ENCODE measurements at regions not wholly inside any gene's neighbourhood (a gene's known extent, or its start where the extent isn't known, plus 50 kb on each side); places are given as distances from the start of the nearest gene placed in this dataset.

GRCh38 chr3:22225161-22225560, 474.2 kb upstream of the ZNF385D start (continued):
- no peak for TF ChIP-seq PATZ1 (CRISPR knock-in tag; IDR thresholded peaks at IDR 0.05; ENCODE audit: borderline replicate concordance)
- TF ChIP-seq SNAI2 (CRISPR knock-in tag; IDR thresholded peaks at IDR 0.05): no peak
- TF ChIP-seq ISL1 (CRISPR knock-in tag; IDR thresholded peaks at IDR 0.05): no peak

- TF ChIP-seq ARNTL (CRISPR knock-in tag; IDR thresholded peaks at IDR 0.05; ENCODE audit: borderline replicate concordance, low read depth) (no peak), PPARA (CRISPR knock-in tag; IDR thresholded peaks at IDR 0.05; ENCODE audit: borderline replicate concordance) (no peak), ZFP30 (CRISPR knock-in tag; IDR thresholded peaks at IDR 0.05) (no peak), TOX (CRISPR knock-in tag; IDR thresholded peaks at IDR 0.05; ENCODE audit: borderline replicate concordance) (no peak), ZNF70 (CRISPR knock-in tag; IDR thresholded peaks at IDR 0.05) (no peak)
- ATAC-seq: no peak
These were observed 477.7 kb upstream of the ZNF385D start for GRCh38 chr3:22228705-22229104.

- no peak for ATAC-seq
- TF ChIP-seq OSR1 (CRISPR knock-in tag; IDR thresholded peaks at IDR 0.05) (no peak), SNAI2 (CRISPR knock-in tag; IDR thresholded peaks at IDR 0.05) (no peak), GLIS3 (CRISPR knock-in tag; IDR thresholded peaks at IDR 0.05) (no peak), CREB5 (CRISPR knock-in tag; IDR thresholded peaks at IDR 0.05; ENCODE audit: low read depth) (no peak), ZC3H10 (CRISPR knock-in tag; IDR thresholded peaks at IDR 0.05) (no peak), PATZ1 (CRISPR knock-in tag; IDR thresholded peaks at IDR 0.05; ENCODE audit: borderline replicate concordance) (no peak), CSRNP3 (CRISPR knock-in tag; IDR thresholded peaks at IDR 0.05) (no peak), ZFP3 (CRISPR knock-in tag; IDR thresholded peaks at IDR 0.05) (no peak), BACH2 (CRISPR knock-in tag; IDR thresholded peaks at IDR 0.05; ENCODE audit: borderline replicate concordance) (no peak), CSDC2 (CRISPR knock-in tag; IDR thresholded peaks at IDR 0.05) (no peak), PPARA (CRISPR knock-in tag; IDR thresholded peaks at IDR 0.05; ENCODE audit: borderline replicate concordance) (no peak), ZNF565 (CRISPR knock-in tag; conservative IDR thresholded peaks at IDR 0.05; ENCODE audit: low read depth) (no peak), ISL1 (CRISPR knock-in tag; IDR thresholded peaks at IDR 0.05) (no peak)
These were observed 480.1 kb upstream of the ZNF385D start for GRCh38 chr3:22231061-22231460.

GRCh38 chr3:22236490-22237270, 485.7 kb upstream of the ZNF385D start:
- no peak for ATAC-seq
- no peak for TF ChIP-seq RARB (CRISPR knock-in tag; IDR thresholded peaks at IDR 0.05)
- no peak for TF ChIP-seq ZFP3 (CRISPR knock-in tag; IDR thresholded peaks at IDR 0.05)
- no peak for TF ChIP-seq TOX (CRISPR knock-in tag; IDR thresholded peaks at IDR 0.05; ENCODE audit: borderline replicate concordance)

GRCh38 chr3:22239011-22239410, 488.0 kb upstream of the ZNF385D start:
- ATAC-seq: no peak
- TF ChIP-seq TSHZ2 (CRISPR knock-in tag; IDR thresholded peaks at IDR 0.05): no peak
- TF ChIP-seq ZC3H10 (CRISPR knock-in tag; IDR thresholded peaks at IDR 0.05): no peak
- no peak for TF ChIP-seq POU6F1 (CRISPR knock-in tag; IDR thresholded peaks at IDR 0.05; ENCODE audit: borderline replicate concordance, low read depth)
- no peak for TF ChIP-seq PPARA (CRISPR knock-in tag; IDR thresholded peaks at IDR 0.05; ENCODE audit: borderline replicate concordance)
- TF ChIP-seq CSDC2 (CRISPR knock-in tag; IDR thresholded peaks at IDR 0.05): no peak
- TF ChIP-seq SNAI2 (CRISPR knock-in tag; IDR thresholded peaks at IDR 0.05): no peak
- no peak for TF ChIP-seq ESRRG (CRISPR knock-in tag; IDR thresholded peaks at IDR 0.05)
- no peak for TF ChIP-seq ISL1 (CRISPR knock-in tag; IDR thresholded peaks at IDR 0.05)

Measured in SK-N-SH treated with all-trans-retinoic acid at 6 μM for 48 hours (cell line).